Suprapubic skin (tissue), 3 donors: ENCODE measurements at regions not wholly inside any gene's neighbourhood (a gene's known extent, or its start where the extent isn't known, plus 50 kb on each side); places are given as distances from the start of the nearest gene placed in this dataset.

Experiments
- CTCF ChIP-seq, 2 donors: fragments of 200-600 bp in 1 of 2; fragments of 450-650 bp in 1 of 2; sonication (generic) in 1 of 2; IDR thresholded peaks; one replicate each; pipeline ENCODE4 v1.5.1; 2016 to 2019; ENCODE audit warnings: antibody characterized with exemption in 2 of 2, mild to moderate bottlenecking in 1 of 2, moderate library complexity in 1 of 2
- EP300 ChIP-seq: sonication (generic); formaldehyde crosslinking; IDR thresholded peaks from one replicate; pipeline ENCODE4 v1.6.1; 2017; ENCODE audit warnings: antibody characterized with exemption
- POLR2A ChIP-seq, 2 donors: fragments of 450-650 bp; IDR thresholded peaks; one replicate each; pipeline ENCODE4 v1.6.1; 2017; ENCODE audit warnings: antibody characterized with exemption in 2 of 2, mild to moderate bottlenecking in 2 of 2, moderate library complexity in 2 of 2

- TF ChIP-seq CTCF (IDR thresholded peaks at IDR 0.05): no peak
- no peak for TF ChIP-seq POLR2A (IDR thresholded peaks at IDR 0.05)
- no peak for TF ChIP-seq EP300
These were observed 521.0 kb downstream of the METTL15 start for GRCh38 chr11:28629235-28629634.
